ENCODE measurements at regions not wholly inside any gene's neighbourhood (a gene's known extent, or its start where the extent isn't known, plus 50 kb on each side); places are given as distances from the start of the nearest gene placed in this dataset.

GRCh38 chr18:24949908-24950307, 402.1 kb downstream of the ZNF521 start:
- no peak for DNase-seq

- no peak for DNase-seq
Observed at GRCh38 chr18:24954341-24954740, 397.6 kb downstream of the ZNF521 start.

GRCh38 chr18:24958001-24958400, 394.0 kb downstream of the ZNF521 start:
- no peak for DNase-seq

- DNase-seq, result no peak
Observed at GRCh38 chr18:24959051-24959476, 392.9 kb downstream of the ZNF521 start.

- no peak for DNase-seq
Observed at GRCh38 chr18:24964216-24964615, 387.8 kb downstream of the ZNF521 start.

GRCh38 chr18:24968238-24968775, 383.7 kb downstream of the ZNF521 start:
- no peak for DNase-seq

GRCh38 chr18:24972577-24972976, 379.4 kb downstream of the ZNF521 start:
- no peak for DNase-seq

GRCh38 chr18:24974431-24974830, 377.5 kb downstream of the ZNF521 start:
- no peak for DNase-seq

- no peak for DNase-seq
Observed at GRCh38 chr18:24975496-24976372, 376.2 kb downstream of the ZNF521 start.

- no peak for DNase-seq
Observed at GRCh38 chr18:24976502-24976901, 375.5 kb downstream of the ZNF521 start.

- DNase-seq, result no peak
Observed at GRCh38 chr18:24979235-24979634, 372.7 kb downstream of the ZNF521 start.

GRCh38 chr18:24982831-24983230, 369.1 kb downstream of the ZNF521 start:
- DNase-seq, result no peak

- DNase-seq, result no peak
Observed at GRCh38 chr18:24983566-24984139, 368.3 kb downstream of the ZNF521 start.

GRCh38 chr18:24985586-24985985, 366.4 kb downstream of the ZNF521 start:
- DNase-seq, result no peak

GRCh38 chr18:24986666-24987302, 365.2 kb downstream of the ZNF521 start:
- no peak for DNase-seq

GRCh38 chr18:24987303-24988252, 364.4 kb downstream of the ZNF521 start:
- no peak for DNase-seq

- no peak for DNase-seq
Observed at GRCh38 chr18:24988253-24988840, 363.6 kb downstream of the ZNF521 start.

GRCh38 chr18:24989760-24990593, 362.0 kb downstream of the ZNF521 start:
- no peak for DNase-seq

GRCh38 chr18:24990671-24991134, 361.3 kb downstream of the ZNF521 start:
- DNase-seq, result no peak

GRCh38 chr18:24991141-24992060, 360.6 kb downstream of the ZNF521 start:
- no peak for DNase-seq
